ENCODE measurements at regions not wholly inside any gene's neighbourhood (a gene's known extent, or its start where the extent isn't known, plus 50 kb on each side); places are given as distances from the start of the nearest gene placed in this dataset.

DNA sequence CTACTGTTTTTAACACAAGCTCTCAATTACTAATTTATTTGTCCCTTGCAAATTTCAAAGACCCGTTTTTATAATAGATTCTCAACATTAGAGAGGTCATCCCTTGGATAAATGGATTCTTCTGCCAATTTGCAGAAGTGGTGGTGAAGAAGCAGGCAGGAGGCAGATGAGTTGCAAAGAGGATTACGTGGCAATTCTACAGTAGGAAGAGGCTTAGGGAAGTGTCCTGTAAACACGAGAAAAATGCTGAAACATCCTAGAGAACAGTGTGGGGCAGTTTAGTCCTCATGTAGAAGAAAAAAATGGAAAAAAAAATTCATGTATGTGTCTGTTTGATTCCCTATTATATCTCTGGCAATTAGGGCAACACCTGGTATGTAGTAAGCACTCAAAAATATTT is 87.6 kb downstream of the BMP2 start:
- Histone ChIP-seq H2BK12ac (ENCODE audit: low read length) (no peak overlapping the region), H3K36me3 (ENCODE audit: control insufficient read depth in 1 of 2, insufficient read depth in 2 of 2, low read length in 2 of 2) (no peaks in the 10 kb centered on the region), H4K8ac (ENCODE audit: low read depth, low read length) (no peak overlapping the region), H4K91ac (ENCODE audit: low read depth, low read length) (no peak overlapping the region), H3K27ac (ENCODE audit: low read depth, low read length) (no peak overlapping the region), H3K23ac (ENCODE audit: low read length) (no peak overlapping the region), H3K14ac (ENCODE audit: low read length) (no peak overlapping the region), H3K79me2 (ENCODE audit: control insufficient read depth, insufficient read depth, low read length, poor library complexity) (no peaks in the 10 kb centered on the region), H3K9me3 (ENCODE audit: insufficient read depth, low read depth, low read length) (no peaks in the 10 kb centered on the region), H3K4me2 (ENCODE audit: low read length) (no peak overlapping the region), H4K12ac (ENCODE audit: low read depth, low read length) (no peak overlapping the region), H2AFZ (ENCODE audit: insufficient read depth, low read length, poor library complexity) (no peak overlapping the region), H3K4ac (ENCODE audit: low read depth, low read length) (no peak overlapping the region), H3K4me1 (ENCODE audit: control insufficient read depth in 1 of 2, insufficient read depth in 2 of 2, low read length in 2 of 2) (no peaks in the 10 kb centered on the region), H3K18ac (ENCODE audit: low read length) (no peak overlapping the region), H3K27me3 (ENCODE audit: insufficient read depth, low read length) (no peaks in the 10 kb centered on the region), H3K9ac (ENCODE audit: low read length) (no peak overlapping the region), H2BK120ac (ENCODE audit: insufficient read depth, low read length, poor library complexity) (no peak overlapping the region), H3K4me3 (ENCODE audit: low read depth, low read length) (no peak overlapping the region), H2BK5ac (ENCODE audit: low read depth, low read length, poor library complexity) (no peak overlapping the region), H2AK5ac (ENCODE audit: low read length) (no peak overlapping the region), H3K79me1 (ENCODE audit: low read length) (no peaks in the 10 kb centered on the region)
- DNase-seq = no peak
- WGBS (ENCODE audit: extremely low coverage, insufficient coverage, insufficient read length) = no CpG with 5 or more reads among the region's 3 CpGs

DNA sequence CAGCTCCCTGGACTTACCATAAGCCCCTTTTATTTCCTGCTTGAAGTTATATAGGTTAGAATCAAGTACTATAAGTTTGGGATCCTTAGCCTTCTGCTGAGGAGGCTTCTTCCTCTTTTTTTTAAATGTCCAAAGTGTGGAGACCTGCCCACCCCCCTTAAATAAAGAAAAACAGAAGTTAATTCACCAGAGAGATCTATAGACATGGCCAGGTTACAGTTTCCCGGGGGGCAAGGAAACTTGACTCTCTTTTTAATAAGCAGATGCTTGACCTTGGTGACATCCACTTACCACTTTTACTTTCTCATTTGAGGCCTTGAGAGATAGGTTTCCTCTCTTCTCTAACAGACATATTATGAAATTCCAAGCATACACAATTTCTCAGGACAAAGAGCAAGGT is 88.3 kb downstream of the BMP2 start:
- Histone ChIP-seq H3K14ac (ENCODE audit: low read length) (no peak overlapping the region), H3K23ac (ENCODE audit: low read length) (no peak overlapping the region), H3K9ac (ENCODE audit: low read length) (no peak overlapping the region), H4K12ac (ENCODE audit: low read depth, low read length) (no peak overlapping the region), H2AFZ (ENCODE audit: insufficient read depth, low read length, poor library complexity) (no peak overlapping the region), H3K79me2 (ENCODE audit: control insufficient read depth, insufficient read depth, low read length, poor library complexity) (no peaks in the 10 kb centered on the region), H3K4ac (ENCODE audit: low read depth, low read length) (no peak overlapping the region), H3K9me3 (ENCODE audit: insufficient read depth, low read depth, low read length) (no peaks in the 10 kb centered on the region), H3K27me3 (ENCODE audit: insufficient read depth, low read length) (no peaks in the 10 kb centered on the region), H4K8ac (ENCODE audit: low read depth, low read length) (no peak overlapping the region), H2BK5ac (ENCODE audit: low read depth, low read length, poor library complexity) (no peak overlapping the region), H3K4me1 (ENCODE audit: control insufficient read depth in 1 of 2, insufficient read depth in 2 of 2, low read length in 2 of 2) (no peaks in the 10 kb centered on the region), H2BK120ac (ENCODE audit: insufficient read depth, low read length, poor library complexity) (no peak overlapping the region), H3K4me3 (ENCODE audit: low read depth, low read length) (no peak overlapping the region), H2AK5ac (ENCODE audit: low read length) (no peak overlapping the region), H3K4me2 (ENCODE audit: low read length) (no peak overlapping the region), H4K91ac (ENCODE audit: low read depth, low read length) (no peak overlapping the region), H3K36me3 (ENCODE audit: control insufficient read depth in 1 of 2, insufficient read depth in 2 of 2, low read length in 2 of 2) (no peaks in the 10 kb centered on the region), H3K18ac (ENCODE audit: low read length) (no peak overlapping the region), H3K79me1 (ENCODE audit: low read length) (no peaks in the 10 kb centered on the region), H3K27ac (ENCODE audit: low read depth, low read length) (no peak overlapping the region), H2BK12ac (ENCODE audit: low read length) (no peak overlapping the region)
- no CpG with 5 or more reads among the region's 1 CpG for WGBS (ENCODE audit: extremely low coverage, insufficient coverage, insufficient read length)
- no peak for DNase-seq

DNA sequence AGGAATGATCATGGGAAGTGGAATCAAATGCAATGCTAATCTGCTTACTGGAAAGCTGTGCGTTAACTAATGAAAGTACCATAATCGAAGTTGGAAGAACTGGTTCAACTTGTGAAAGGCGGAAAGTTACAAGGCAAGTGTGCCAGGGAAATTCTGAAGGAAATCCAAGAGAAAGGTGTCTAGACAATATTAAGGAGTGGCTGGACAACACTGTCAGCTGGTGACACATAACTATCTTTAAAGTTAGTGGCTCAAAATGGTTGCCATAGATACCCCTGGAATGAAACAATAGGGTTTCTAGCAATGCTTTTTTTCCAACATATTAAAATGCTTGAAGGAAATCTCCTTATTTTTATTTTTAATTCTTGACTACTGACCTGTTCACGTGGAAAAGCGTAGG is 90.4 kb downstream of the BMP2 start:
- Histone ChIP-seq H3K4me3 (ENCODE audit: low read depth, low read length) (no peak overlapping the region), H2AK5ac (ENCODE audit: low read length) (no peak overlapping the region), H3K4me1 (ENCODE audit: control insufficient read depth in 1 of 2, insufficient read depth in 2 of 2, low read length in 2 of 2) (no peaks in the 10 kb centered on the region), H2AFZ (ENCODE audit: insufficient read depth, low read length, poor library complexity) (no peak overlapping the region), H2BK12ac (ENCODE audit: low read length) (no peak overlapping the region), H3K23ac (ENCODE audit: low read length) (no peak overlapping the region), H4K8ac (ENCODE audit: low read depth, low read length) (no peak overlapping the region), H3K27me3 (ENCODE audit: insufficient read depth, low read length) (no peaks in the 10 kb centered on the region), H3K9me3 (ENCODE audit: insufficient read depth, low read depth, low read length) (no peaks in the 10 kb centered on the region), H3K4me2 (ENCODE audit: low read length) (no peak overlapping the region), H4K91ac (ENCODE audit: low read depth, low read length) (no peak overlapping the region), H3K9ac (ENCODE audit: low read length) (no peak overlapping the region), H4K12ac (ENCODE audit: low read depth, low read length) (no peak overlapping the region), H3K36me3 (ENCODE audit: control insufficient read depth in 1 of 2, insufficient read depth in 2 of 2, low read length in 2 of 2) (no peaks in the 10 kb centered on the region), H2BK5ac (ENCODE audit: low read depth, low read length, poor library complexity) (no peak overlapping the region), H3K79me2 (ENCODE audit: control insufficient read depth, insufficient read depth, low read length, poor library complexity) (no peaks in the 10 kb centered on the region), H2BK120ac (ENCODE audit: insufficient read depth, low read length, poor library complexity) (no peak overlapping the region), H3K18ac (ENCODE audit: low read length) (no peak overlapping the region), H3K4ac (ENCODE audit: low read depth, low read length) (no peak overlapping the region), H3K14ac (ENCODE audit: low read length) (no peak overlapping the region), H3K79me1 (ENCODE audit: low read length) (no peaks in the 10 kb centered on the region), H3K27ac (ENCODE audit: low read depth, low read length) (no peak overlapping the region)
- WGBS (ENCODE audit: extremely low coverage, insufficient coverage, insufficient read length) = no CpG with 5 or more reads among the region's 5 CpGs
- DNase-seq = no peak

DNA sequence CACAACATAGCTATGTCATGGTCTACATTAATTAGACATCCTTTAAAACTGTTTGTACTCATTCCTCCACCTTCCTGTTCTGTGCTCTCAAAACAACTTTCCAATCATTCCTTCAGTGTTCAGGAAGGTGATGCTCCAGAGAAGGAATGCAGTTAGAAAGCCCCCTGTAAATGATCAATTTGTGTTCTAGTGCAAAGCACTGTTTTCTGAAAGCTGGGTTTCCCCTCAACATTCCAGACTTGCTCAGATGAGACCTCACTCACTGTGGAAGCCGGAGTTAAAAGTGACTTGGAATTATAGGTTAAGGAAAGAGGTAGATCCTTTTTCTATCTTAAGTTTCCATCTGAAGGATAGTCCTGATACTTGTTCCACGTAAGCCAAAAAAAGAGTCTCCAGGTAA is 95.9 kb downstream of the BMP2 start:
- Histone ChIP-seq H3K23ac (ENCODE audit: low read length) (no peak overlapping the region), H2BK5ac (ENCODE audit: low read depth, low read length, poor library complexity) (no peak overlapping the region), H4K8ac (ENCODE audit: low read depth, low read length) (no peak overlapping the region), H4K91ac (ENCODE audit: low read depth, low read length) (no peak overlapping the region), H2AK5ac (ENCODE audit: low read length) (no peak overlapping the region), H4K12ac (ENCODE audit: low read depth, low read length) (no peak overlapping the region), H3K79me2 (ENCODE audit: control insufficient read depth, insufficient read depth, low read length, poor library complexity) (no peaks in the 10 kb centered on the region), H3K18ac (ENCODE audit: low read length) (no peak overlapping the region), H3K4me3 (ENCODE audit: low read depth, low read length) (no peak overlapping the region), H3K79me1 (ENCODE audit: low read length) (no peaks in the 10 kb centered on the region), H2AFZ (ENCODE audit: insufficient read depth, low read length, poor library complexity) (no peak overlapping the region), H3K27me3 (ENCODE audit: insufficient read depth, low read length) (peaks cover 3% of the 10 kb centered on the region), H2BK120ac (ENCODE audit: insufficient read depth, low read length, poor library complexity) (no peak overlapping the region), H2BK12ac (ENCODE audit: low read length) (no peak overlapping the region), H3K4me2 (ENCODE audit: low read length) (no peak overlapping the region), H3K4ac (ENCODE audit: low read depth, low read length) (no peak overlapping the region), H3K14ac (ENCODE audit: low read length) (no peak overlapping the region), H3K9me3 (ENCODE audit: insufficient read depth, low read depth, low read length) (no peaks in the 10 kb centered on the region), H3K9ac (ENCODE audit: low read length) (no peak overlapping the region), H3K27ac (ENCODE audit: low read depth, low read length) (no peak overlapping the region), H3K4me1 (ENCODE audit: control insufficient read depth in 1 of 2, insufficient read depth in 2 of 2, low read length in 2 of 2) (no peaks in the 10 kb centered on the region), H3K36me3 (ENCODE audit: control insufficient read depth in 1 of 2, insufficient read depth in 2 of 2, low read length in 2 of 2) (no peaks in the 10 kb centered on the region)
- WGBS (ENCODE audit: extremely low coverage, insufficient coverage, insufficient read length) = no CpG with 5 or more reads among the region's 2 CpGs
- no peak for DNase-seq

Measured in trophoblast cell (in vitro differentiated cells and primary cell).